H1 (cell line): ENCODE measurements at regions not wholly inside any gene's neighbourhood (a gene's known extent, or its start where the extent isn't known, plus 50 kb on each side); places are given as distances from the start of the nearest gene placed in this dataset.

Source experiments
- CTCF ChIA-PET: fragments of 300-600 bp; sonication (Branson Sonifier 250); formaldehyde crosslinking; loops from one replicate; lab custom pipeline; 2021; ENCODE audit not compliant: partially characterized antibody; lab: Charles Lee
- POLR2A ChIA-PET: fragments of 300-600 bp; sonication (Branson Sonifier 250); formaldehyde crosslinking; loops from one replicate; lab custom pipeline; 2021; ENCODE audit warnings: inconsistent platforms; ENCODE audit not compliant: partially characterized antibody; lab: Charles Lee
- DNase-seq, 2 experiments: peaks; one replicate each; pipeline versions ENCODE4 v3.0.0 to v3.0.0-alpha.2; 2010 to 2022; ENCODE audit warnings: low spot score in 2 of 2, low read depth in 1 of 2, mixed read lengths in 1 of 2
- FAIRE-seq: peaks from 2 replicates; lab custom pipeline; 2011; peaks lifted over from hg19 to GRCh38; lab: Jason Lieb, UNC
- H2AFZ ChIP-seq: 2 replicates; pipeline ENCODE4 v1.8.1; 2012; ENCODE audit warnings: low read length, inconsistent platforms
- H2AK5ac ChIP-seq: 2 replicates; pipeline ENCODE4 v1.6.1; 2013; ENCODE audit warnings: low read depth, low read length
- H2BK120ac ChIP-seq: replicated peaks from 2 replicates; pipeline ENCODE3; 2013; ENCODE audit warnings: low read depth, low read length, inconsistent platforms
- H2BK12ac ChIP-seq: 2 replicates; pipeline ENCODE4 v1.6.1; 2013; ENCODE audit warnings: low read depth, low read length
- H2BK15ac ChIP-seq: 2 replicates; pipeline ENCODE4 v1.6.1; 2013; ENCODE audit warnings: low read length
- H2BK20ac ChIP-seq: 2 replicates; pipeline ENCODE4 v1.6.1; 2013; ENCODE audit warnings: low read length
- H2BK5ac ChIP-seq: 2 replicates; pipeline ENCODE4 v1.6.1; 2013; ENCODE audit warnings: low read depth, low read length
- H3K14ac ChIP-seq: 2 replicates; pipeline ENCODE4 v1.6.1; 2013; ENCODE audit warnings: inconsistent platforms; ENCODE audit not compliant: insufficient read length
- H3K18ac ChIP-seq: 2 replicates; pipeline ENCODE4 v1.6.1; 2013; ENCODE audit warnings: low read length; ENCODE audit errors: extremely low read depth
- H3K23ac ChIP-seq: 2 replicates; pipeline ENCODE4 v1.6.1; 2013; ENCODE audit warnings: inconsistent platforms; ENCODE audit not compliant: insufficient read length
- H3K23me2 ChIP-seq: 2 replicates; pipeline ENCODE4 v1.6.1; 2013; ENCODE audit warnings: low read depth, low read length
- H3K27ac ChIP-seq: 2 replicates; pipeline ENCODE4 v1.6.1; 2011; ENCODE audit warnings: low read depth, low read length, inconsistent platforms
- H3K27me3 ChIP-seq, 4 experiments: replicated peaks in 1 of 4; 1 replicate in 1 of 4; 2 replicates in 3 of 4; pipeline versions ENCODE4 v1.6.1 to v1.8.1; 2011 to 2013; ENCODE audit warnings: low read length in 3 of 4, mild to moderate bottlenecking in 3 of 4, inconsistent platforms in 2 of 4, mixed read lengths in 2 of 4, moderate library complexity in 1 of 4; ENCODE audit not compliant: control insufficient read depth in 3 of 4, insufficient read depth in 3 of 4; ENCODE audit errors: extremely low read depth in 1 of 4
- H3K36me3 ChIP-seq, 4 experiments: 2 replicates each; pipeline versions ENCODE4 v1.6.1 to v1.8.1; 2011 to 2013; ENCODE audit warnings: mild to moderate bottlenecking in 4 of 4, low read length in 3 of 4, moderate library complexity in 2 of 4, control low read depth in 1 of 4, inconsistent platforms in 1 of 4; ENCODE audit not compliant: insufficient read depth in 4 of 4, control insufficient read depth in 2 of 4
- H3K4ac ChIP-seq: replicated peaks from 2 replicates; pipeline ENCODE3; 2013; ENCODE audit warnings: low read length, low read depth, mixed read lengths, inconsistent platforms; ENCODE audit not compliant: insufficient read length
- H3K4me1 ChIP-seq, 4 experiments: replicated peaks in 1 of 4; 1 replicate in 1 of 4; 2 replicates in 3 of 4; pipeline versions ENCODE4 v1.6.1 to v1.8.1; 2011 to 2013; ENCODE audit warnings: low read length in 3 of 4, inconsistent platforms in 2 of 4, mixed read lengths in 1 of 4; ENCODE audit not compliant: insufficient read depth in 4 of 4, control insufficient read depth in 3 of 4
- H3K4me2 ChIP-seq, 2 experiments: 2 replicates each; pipeline versions ENCODE4 v1.6.1 to v1.8.1; 2011 to 2013; ENCODE audit warnings: low read depth in 2 of 2, low read length in 2 of 2, control low read depth in 1 of 2, inconsistent platforms in 1 of 2, mild to moderate bottlenecking in 1 of 2; ENCODE audit not compliant: insufficient read depth in 1 of 2
- H3K4me3 ChIP-seq, 4 experiments: fragments of 200-600, 300-600 bp in 1 of 4; sonication (generic), shearing (Covaris generic), sonication (Bioruptor Twin) in 1 of 4; 2 replicates each; pipeline versions ENCODE4 v1.5.1 to v1.8.1; 2011 to 2016; ENCODE audit warnings: low read length in 4 of 4, low read depth in 3 of 4, control low read depth in 2 of 4, inconsistent platforms in 2 of 4, mild to moderate bottlenecking in 2 of 4, mixed read lengths in 1 of 4, moderate library complexity in 1 of 4; ENCODE audit not compliant: insufficient read depth in 2 of 4; ENCODE audit errors: extremely low read depth in 1 of 4
- H3K56ac ChIP-seq: replicated peaks from 2 replicates; pipeline ENCODE3; 2013; ENCODE audit warnings: low read depth, mild to moderate bottlenecking, mixed read lengths, low read length, inconsistent platforms; ENCODE audit not compliant: insufficient read length
- H3K79me1 ChIP-seq: 2 replicates; pipeline ENCODE4 v1.6.1; 2013; ENCODE audit warnings: low read depth, low read length, control low read depth
- H3K79me2 ChIP-seq, 2 experiments: 2 replicates each; pipeline versions ENCODE4 v1.6.1 to v1.8.1; 2012 to 2013; ENCODE audit warnings: low read length in 2 of 2, mild to moderate bottlenecking in 2 of 2, inconsistent platforms in 1 of 2; ENCODE audit not compliant: insufficient read depth in 2 of 2, control insufficient read depth in 1 of 2
- H3K9ac ChIP-seq, 4 experiments: replicated peaks in 1 of 4; 1 replicate in 1 of 4; 2 replicates in 3 of 4; pipeline versions ENCODE4 v1.6.1 to v1.8.1; 2011 to 2013; ENCODE audit warnings: low read depth in 3 of 4, low read length in 3 of 4, control low read depth in 2 of 4, mild to moderate bottlenecking in 2 of 4, moderate library complexity in 2 of 4, inconsistent platforms in 1 of 4; ENCODE audit errors: extremely low read depth in 1 of 4
- H3K9me3 ChIP-seq, 2 experiments: 2 replicates each; pipeline versions ENCODE4 v1.6.1 to v1.8.1; 2012 to 2013; ENCODE audit warnings: mild to moderate bottlenecking in 2 of 2, moderate library complexity in 2 of 2, control low read depth in 1 of 2, inconsistent platforms in 1 of 2, low read depth in 1 of 2, low read length in 1 of 2, mixed read lengths in 1 of 2; ENCODE audit not compliant: insufficient read depth in 2 of 2
- H4K20me1 ChIP-seq, 2 experiments: replicated peaks in 1 of 2; 2 replicates each; pipeline versions ENCODE3 to v1.8.1; 2011 to 2013; ENCODE audit warnings: inconsistent platforms in 2 of 2, low read length in 2 of 2, mild to moderate bottlenecking in 1 of 2; ENCODE audit not compliant: insufficient read depth in 2 of 2, control insufficient read depth in 1 of 2
- H4K5ac ChIP-seq: 2 replicates; pipeline ENCODE4 v1.6.1; 2013; ENCODE audit warnings: low read length, low read depth, mixed read lengths, inconsistent platforms; ENCODE audit not compliant: insufficient read length
- H4K8ac ChIP-seq: 2 replicates; pipeline ENCODE4 v1.8.0; 2013; ENCODE audit warnings: mild to moderate bottlenecking, moderate library complexity, low read length, inconsistent platforms; ENCODE audit not compliant: insufficient read depth; ENCODE audit errors: extremely low read depth
- H4K91ac ChIP-seq: replicated peaks from 2 replicates; pipeline ENCODE3; 2013; ENCODE audit warnings: low read length, mixed read lengths, inconsistent platforms; ENCODE audit not compliant: insufficient read length
- BCL11A ChIP-seq, 2 experiments: IDR thresholded peaks; one replicate each; pipeline ENCODE4 v1.6.1; 2011; ENCODE audit warnings: low read depth in 2 of 2, low read length in 2 of 2, mild to moderate bottlenecking in 2 of 2
- BRCA1 ChIP-seq: IDR thresholded peaks from 2 replicates; pipeline ENCODE4 v1.6.1; 2012; ENCODE audit warnings: low read depth, low read length, improper control_type of control experiment
- CBX5 ChIP-seq: fragments of 300-800, 300-1000 bp; sonication (generic); IDR thresholded peaks from 2 replicates; pipeline ENCODE4 v1.7.1; 2016; ENCODE audit warnings: antibody characterized with exemption, low read length, low read depth
- CBX8 ChIP-seq: fragments of 300-800, 300-1000 bp; sonication (generic); IDR thresholded peaks from 2 replicates; pipeline ENCODE4 v1.7.1; 2016; ENCODE audit warnings: low read depth, low read length, borderline replicate concordance
- EP300 ChIP-seq, 2 experiments: IDR thresholded peaks; 1 replicate in 1 of 2; 2 replicates in 1 of 2; pipeline ENCODE4 v1.6.1; 2011 to 2012; ENCODE audit warnings: low read depth in 2 of 2, low read length in 2 of 2, mild to moderate bottlenecking in 2 of 2, borderline replicate concordance in 1 of 2, inconsistent platforms in 1 of 2, moderate library complexity in 1 of 2
- MAFK ChIP-seq: IDR thresholded peaks from 2 replicates; pipeline ENCODE4 v1.6.1; 2012; ENCODE audit warnings: low read depth, mild to moderate bottlenecking, improper control_type of control experiment, low read length
- POU5F1 ChIP-seq: IDR thresholded peaks from 2 replicates; pipeline ENCODE4 v1.6.1; 2011; ENCODE audit warnings: low read depth, mild to moderate bottlenecking, low read length, moderate library complexity
- RAD21 ChIP-seq, 2 experiments: IDR thresholded peaks in 1 of 2; conservative IDR thresholded peaks in 1 of 2; 2 replicates each; pipeline ENCODE4 v1.6.1; 2011; ENCODE audit warnings: low read depth in 2 of 2, low read length in 2 of 2, improper control_type of control experiment in 1 of 2, inconsistent platforms in 1 of 2, mild to moderate bottlenecking in 1 of 2, moderate library complexity in 1 of 2
- RBBP5 ChIP-seq: IDR thresholded peaks from 2 replicates; pipeline ENCODE4 v1.7.1; 2012; ENCODE audit warnings: low read depth, mild to moderate bottlenecking, inconsistent platforms, low read length, moderate library complexity, borderline replicate concordance
- SIN3A ChIP-seq, 2 experiments: IDR thresholded peaks in 1 of 2; conservative IDR thresholded peaks in 1 of 2; 2 replicates each; pipeline ENCODE4 v1.6.1; 2011 to 2012; ENCODE audit warnings: low read length in 2 of 2, improper control_type of control experiment in 1 of 2, low read depth in 1 of 2, mild to moderate bottlenecking in 1 of 2
- WGBS, 2 experiments: shearing (Covaris generic) in 1 of 2; methylation state at CpG; one replicate each; pipeline versions ENCODE4 v1.1.6 to v1.1.7; 2013 to 2015; ENCODE audit warnings: low lambda C conversion rate in 2 of 2, mixed read lengths in 2 of 2, inconsistent platforms in 1 of 2, low coverage in 1 of 2, missing lambda C conversion rate in 1 of 2; ENCODE audit not compliant: insufficient replicate concordance in 2 of 2, insufficient coverage in 1 of 2, insufficient read length in 1 of 2; ENCODE audit errors: extremely low coverage in 1 of 2, missing lambda C conversion rate in 1 of 2; 5-methylcytosine and 5-hydroxymethylcytosine counted together

DNA sequence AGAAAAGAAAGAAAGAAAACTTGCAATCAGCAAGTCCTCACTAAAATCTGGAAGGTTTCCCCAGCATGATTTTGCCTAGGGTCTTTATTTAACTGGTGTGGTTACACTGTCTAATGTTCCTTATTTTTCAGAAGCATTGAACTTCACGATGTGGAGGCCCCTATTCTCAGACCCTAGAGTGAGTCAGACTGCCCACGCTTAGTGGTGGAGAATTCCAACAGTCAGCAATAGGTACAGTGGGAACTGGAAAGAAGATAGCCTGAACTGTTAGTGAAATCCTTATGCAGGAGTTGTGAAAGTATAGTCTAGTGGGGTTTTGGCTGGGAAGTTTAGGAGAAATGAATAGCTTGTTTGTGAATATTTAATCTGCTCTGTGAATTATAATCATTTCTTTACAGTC, 115.0 kb downstream of the FZD1 start:
- 92% methylated on average over 2 of the region's 2 CpGs; no CpG with 5 or more reads in 1 of the 2 experiments for WGBS, 2 experiments
- no peak overlapping the region for H3K4me2 ChIP-seq
- no peak overlapping the region for H3K14ac ChIP-seq
- no peaks in the 10 kb centered on the region for H3K79me1 ChIP-seq
- POLR2A ChIA-PET, result no interaction called here
- H2BK5ac ChIP-seq, result no peak overlapping the region
- no peak overlapping the region for H4K91ac ChIP-seq
- H3K9ac ChIP-seq, result no peak overlapping the region
- H2BK20ac ChIP-seq, result no peak overlapping the region
- no peak overlapping the region for H3K4ac ChIP-seq
- CTCF ChIA-PET, result no interaction called here
- H3K18ac ChIP-seq, result no peak overlapping the region
- FAIRE-seq (no peak), DNase-seq (no peak)
- peaks cover 0 to 4% (median 0%) of the 10 kb centered on the region in 4 experiments; a peak in 1 of 7 replicates for H3K4me1 ChIP-seq
- no peak overlapping the region for H2BK12ac ChIP-seq
- no peak overlapping the region for H3K27ac ChIP-seq
- no peak overlapping the region for H4K8ac ChIP-seq
- H3K4me3 ChIP-seq, result no peak overlapping the region
- H3K9me3 ChIP-seq, result no peaks in the 10 kb centered on the region
- no peaks in the 10 kb centered on the region; the same call in 1 of the 2 replicates for H3K23me2 ChIP-seq
- no peak overlapping the region for H3K23ac ChIP-seq
- no peak overlapping the region for H3K56ac ChIP-seq
- H2BK120ac ChIP-seq, result no peak overlapping the region
- no peak overlapping the region for H2AFZ ChIP-seq
- TF ChIP-seq MAFK, result no peak
- TF ChIP-seq POU5F1, result no peak
- TF ChIP-seq BRCA1, result no peak
- TF ChIP-seq EP300 (IDR thresholded peaks at IDR 0.05; ENCODE audit: borderline replicate concordance in 1 of 2, low read depth in 2 of 2, low read length in 2 of 2), result no peak
- TF ChIP-seq RBBP5, result no peak
- TF ChIP-seq SIN3A (conservative IDR thresholded peaks at IDR 0.05 in 1 of 2, IDR thresholded peaks at IDR 0.05 in 1 of 2; ENCODE audit: low read depth in 1 of 2, low read length in 2 of 2), result no peak
- TF ChIP-seq CBX8, result no peak
- TF ChIP-seq RAD21 (IDR thresholded peaks at IDR 0.05 in 1 of 2, conservative IDR thresholded peaks at IDR 0.05 in 1 of 2; ENCODE audit: low read depth in 2 of 2, low read length in 2 of 2), result no peak
- TF ChIP-seq BCL11A (IDR thresholded peaks at IDR 0.05; ENCODE audit: low read depth in 2 of 2, low read length in 2 of 2), result no peak
- no peak for TF ChIP-seq CBX5
- no peak overlapping the region for H4K5ac ChIP-seq
- H4K20me1 ChIP-seq, result no peaks in the 10 kb centered on the region
- no peak overlapping the region for H2BK15ac ChIP-seq
- no peaks in the 10 kb centered on the region for H3K36me3 ChIP-seq
- H3K27me3 ChIP-seq, result no peaks in the 10 kb centered on the region
- no peak overlapping the region for H2AK5ac ChIP-seq
- H3K79me2 ChIP-seq, result no peaks in the 10 kb centered on the region
